ENCODE measurements at regions not wholly inside any gene's neighbourhood (a gene's known extent, or its start where the extent isn't known, plus 50 kb on each side); places are given as distances from the start of the nearest gene placed in this dataset.

DNA sequence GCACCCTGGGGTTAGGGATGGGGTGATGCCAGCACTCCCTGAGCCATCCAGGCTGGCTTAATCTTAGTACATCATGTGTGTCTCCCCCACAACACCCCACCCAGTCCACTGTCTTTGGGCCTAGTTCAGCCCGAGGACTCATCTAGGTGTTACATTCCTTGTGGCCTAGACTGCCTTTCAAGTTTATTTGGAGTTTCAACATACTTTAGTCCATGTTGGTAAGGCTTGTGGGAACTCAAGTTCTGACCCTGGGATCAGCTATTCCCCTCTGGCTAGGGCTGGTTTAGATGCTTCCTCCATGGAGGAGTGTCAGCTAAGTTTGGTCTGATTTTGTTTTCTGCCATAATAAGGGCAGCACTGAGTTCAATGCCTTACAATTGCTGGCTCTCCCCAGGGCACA lies 302.4 kb downstream of the SMARCA2 start:
- DNase-seq = no peak

- no peak for DNase-seq
Measured at GRCh38 chr9:2319421-2319820, 302.2 kb upstream of the VLDLR start.

- no peak for DNase-seq
Measured at GRCh38 chr9:2320114-2320513, 301.5 kb upstream of the VLDLR start.

GRCh38 chr9:2320632-2321031 lies 301.0 kb upstream of the VLDLR start:
- DNase-seq = no peak

DNA sequence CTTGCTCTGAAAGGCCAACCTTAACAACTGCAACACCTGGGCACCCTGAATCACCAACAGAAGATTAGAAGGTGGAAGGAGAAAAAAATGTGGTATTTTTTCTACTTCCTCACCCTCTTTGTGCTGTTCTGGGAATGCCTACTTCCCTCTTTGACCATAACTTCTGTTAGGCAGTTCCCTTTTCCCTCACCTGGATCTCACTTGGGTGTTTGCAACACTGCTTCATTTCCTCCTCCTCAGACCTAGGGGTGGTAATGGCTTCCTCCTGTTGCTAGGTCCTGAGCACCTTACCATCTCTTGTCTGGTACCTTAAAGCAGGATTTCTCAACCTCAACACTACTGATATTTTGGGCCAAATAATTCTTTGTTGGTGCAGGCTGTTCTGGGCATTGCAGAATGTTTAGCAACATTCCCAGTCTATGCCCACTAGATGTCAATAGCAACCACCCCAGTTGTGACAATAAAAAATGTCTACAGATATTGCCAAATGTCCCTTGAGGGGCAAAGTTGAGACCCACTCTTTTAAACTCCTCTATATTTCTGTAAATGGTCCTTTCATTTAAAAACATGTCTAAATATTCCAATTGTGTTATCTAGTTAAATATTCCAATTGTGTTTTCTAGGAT lies 300.0 kb upstream of the VLDLR start:
- no peak for DNase-seq

DNA sequence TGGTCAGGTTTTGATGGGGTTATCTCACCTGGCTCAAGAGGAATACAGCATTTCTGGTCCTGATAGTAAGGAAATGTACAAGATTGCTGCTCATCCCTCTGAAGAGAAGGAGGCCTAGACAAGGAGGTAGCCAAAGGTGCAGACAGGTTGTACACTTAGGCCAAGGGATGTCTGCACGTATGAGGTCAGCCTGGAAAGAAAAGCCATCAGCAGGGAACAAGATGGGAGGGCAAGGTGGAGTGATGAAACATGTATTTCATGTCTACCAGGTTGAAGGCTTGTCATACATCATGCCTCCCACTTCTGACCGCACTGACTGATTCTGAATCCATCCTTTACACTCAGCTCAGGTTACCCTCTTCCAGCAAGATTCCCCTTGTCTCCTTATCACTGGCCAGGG lies 296.8 kb upstream of the VLDLR start:
- no peak for DNase-seq

DNA sequence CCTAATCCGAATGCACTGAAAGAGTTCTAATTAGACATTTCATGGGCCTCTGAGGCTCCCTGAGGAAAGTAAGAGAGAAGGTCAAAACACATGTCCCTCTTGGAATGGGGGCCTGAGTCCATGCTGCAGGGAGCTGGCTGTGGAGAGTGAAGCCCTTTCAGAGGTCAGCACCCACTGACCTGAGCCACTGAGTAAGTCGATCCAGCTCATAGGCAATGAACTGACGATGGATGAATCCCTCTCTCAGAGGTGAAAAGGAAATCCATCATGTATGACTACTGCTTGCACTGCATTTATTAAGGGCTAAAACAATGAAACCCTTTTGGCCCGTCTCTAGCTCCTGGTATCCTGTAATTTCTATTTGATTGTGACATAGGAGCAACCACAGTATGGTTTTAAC lies 288.9 kb upstream of the VLDLR start:
- DNase-seq = no peak

- DNase-seq = no peak
Measured at GRCh38 chr9:2335260-2335659, 286.3 kb upstream of the VLDLR start.

- no peak for DNase-seq
Measured at GRCh38 chr9:2336055-2336454, 285.5 kb upstream of the VLDLR start.

- DNase-seq = no peak
Measured at GRCh38 chr9:2337131-2337530, 284.5 kb upstream of the VLDLR start.

DNA sequence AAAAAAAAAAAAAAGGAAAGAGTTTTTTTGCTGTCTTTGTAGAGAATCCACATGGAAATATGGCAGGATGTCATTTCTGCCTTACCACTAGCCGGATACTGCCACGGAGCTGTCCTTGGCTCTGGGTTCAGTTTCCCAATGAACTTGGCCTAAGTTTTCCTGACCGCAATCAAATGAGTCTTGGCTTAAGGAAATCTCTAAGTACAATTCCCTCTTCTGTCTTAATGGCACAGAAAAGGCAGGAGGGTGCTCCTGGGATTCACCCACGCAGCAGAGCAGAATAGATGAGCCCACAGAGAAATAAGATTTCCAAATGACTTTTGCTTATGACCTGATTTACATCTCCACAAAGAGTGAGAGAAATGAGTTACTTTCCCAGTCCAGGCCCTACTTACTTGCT lies 284.0 kb upstream of the VLDLR start:
- no peak for DNase-seq

- DNase-seq = no peak
Measured at GRCh38 chr9:2338777-2339365, 282.7 kb upstream of the VLDLR start.

DNA sequence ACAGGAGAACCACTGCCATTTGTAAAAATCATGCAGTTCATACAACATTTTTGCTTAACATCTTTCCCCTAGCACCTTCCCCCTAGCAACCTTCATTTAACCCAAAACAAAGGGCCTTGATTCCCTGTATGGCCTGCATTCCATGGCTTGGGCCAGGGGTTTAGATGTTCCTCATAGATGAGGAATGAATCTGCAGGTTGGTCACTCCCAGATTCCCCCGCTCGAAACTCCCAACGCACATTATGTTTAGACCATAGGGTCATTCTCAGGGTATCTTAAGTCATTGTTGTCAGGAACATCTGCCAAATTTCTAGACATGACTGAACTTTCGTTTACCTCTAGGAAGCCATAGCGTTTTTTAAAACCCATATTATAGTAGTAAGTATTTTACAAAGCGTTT lies 282.2 kb upstream of the VLDLR start:
- DNase-seq = no peak

DNA sequence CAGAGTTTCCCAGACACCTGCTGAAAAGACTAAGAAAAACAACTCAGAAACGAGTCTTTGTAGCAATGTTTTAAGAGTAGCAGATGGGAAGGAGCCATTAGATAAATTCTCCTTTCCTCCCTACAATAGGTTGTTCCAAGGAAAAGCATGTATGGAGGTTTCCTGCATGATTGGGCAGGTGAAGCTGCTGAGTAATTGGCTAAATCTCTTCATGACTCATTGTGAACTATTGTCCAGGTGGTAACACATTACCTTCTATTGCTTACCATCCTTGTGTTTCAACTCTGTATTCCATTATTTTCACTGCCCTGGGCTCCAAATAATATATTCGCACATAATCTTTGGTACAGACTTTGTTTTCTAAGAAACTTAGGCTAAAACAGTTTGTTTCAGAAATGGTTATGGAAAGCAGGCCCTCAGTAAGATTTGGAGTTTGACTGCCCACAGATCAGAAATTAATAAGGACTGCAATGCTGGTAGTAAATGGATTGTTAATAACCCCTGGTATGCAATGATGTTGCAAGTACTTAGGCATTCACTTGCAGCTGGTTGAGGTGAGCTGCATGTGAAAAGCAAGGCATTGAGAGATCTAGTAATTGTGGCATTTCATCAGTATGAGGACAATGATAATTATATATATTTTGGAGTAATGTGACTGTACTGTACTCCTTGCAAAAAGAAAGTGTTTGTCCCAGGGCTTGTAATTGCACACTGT lies 281.4 kb upstream of the VLDLR start:
- no peak for DNase-seq

DNA sequence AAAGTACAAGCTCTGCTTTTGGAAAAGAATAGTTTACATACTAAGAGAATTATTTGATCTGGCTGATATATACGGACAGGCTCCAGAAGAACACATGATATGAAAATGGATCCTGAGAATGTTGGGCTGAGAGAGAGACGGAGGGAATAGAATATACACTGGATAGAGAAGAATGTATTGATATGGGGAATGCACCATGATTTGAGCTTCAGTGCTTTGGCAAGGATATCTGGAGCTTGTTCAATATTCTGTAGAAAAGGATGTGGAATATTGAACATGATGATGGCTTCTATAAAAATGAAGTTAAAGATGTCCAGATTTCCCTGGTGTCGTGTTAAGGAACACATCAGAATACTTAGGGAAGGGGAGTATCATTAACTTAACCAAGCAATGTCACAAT lies 280.5 kb upstream of the VLDLR start:
- DNase-seq = no peak

GRCh38 chr9:2341956-2342355 lies 279.6 kb upstream of the VLDLR start:
- DNase-seq = no peak

DNA sequence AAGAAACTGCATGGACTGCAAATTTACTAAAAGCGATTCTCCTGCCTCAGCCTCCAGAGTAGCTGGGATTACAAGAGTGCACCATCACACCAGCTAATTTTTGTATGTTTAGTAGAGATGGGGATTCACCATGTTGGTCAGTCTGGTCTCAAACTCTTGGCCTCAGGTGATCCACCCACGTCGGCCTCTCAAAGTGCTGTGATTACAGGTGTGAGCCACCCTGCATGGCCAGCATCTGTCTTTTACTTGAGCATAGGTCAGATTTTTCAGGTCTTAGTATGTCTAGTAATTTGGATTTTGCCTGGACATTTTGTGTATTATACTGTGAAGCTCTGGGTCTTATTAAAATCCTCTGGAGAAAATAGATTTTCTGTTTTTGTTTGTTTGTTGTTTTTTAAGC lies 277.8 kb upstream of the VLDLR start:
- no peak for DNase-seq

DNA sequence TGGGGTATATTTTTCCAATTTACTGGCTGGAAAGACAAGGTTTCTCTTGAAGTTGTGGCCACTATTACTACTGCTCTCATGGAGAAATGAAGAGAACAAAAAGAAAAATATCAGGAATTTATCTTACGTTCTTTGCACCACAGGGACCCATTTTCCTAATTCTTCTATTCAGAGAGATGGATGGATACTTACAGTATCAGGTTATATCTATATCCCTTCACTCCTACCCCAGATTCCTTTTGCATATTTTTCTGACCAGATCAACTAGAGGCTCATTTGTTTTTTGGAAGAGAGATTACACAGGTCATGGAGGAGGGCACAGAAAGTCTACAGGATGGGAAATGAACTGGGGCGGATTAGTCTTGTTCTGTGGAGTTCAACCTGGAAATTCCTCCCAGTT lies 277.2 kb upstream of the VLDLR start:
- DNase-seq = no peak

- DNase-seq = no peak
Measured at GRCh38 chr9:2345013-2345412, 276.6 kb upstream of the VLDLR start.

GRCh38 chr9:2346277-2346913 lies 275.2 kb upstream of the VLDLR start:
- DNase-seq = no peak

DNA sequence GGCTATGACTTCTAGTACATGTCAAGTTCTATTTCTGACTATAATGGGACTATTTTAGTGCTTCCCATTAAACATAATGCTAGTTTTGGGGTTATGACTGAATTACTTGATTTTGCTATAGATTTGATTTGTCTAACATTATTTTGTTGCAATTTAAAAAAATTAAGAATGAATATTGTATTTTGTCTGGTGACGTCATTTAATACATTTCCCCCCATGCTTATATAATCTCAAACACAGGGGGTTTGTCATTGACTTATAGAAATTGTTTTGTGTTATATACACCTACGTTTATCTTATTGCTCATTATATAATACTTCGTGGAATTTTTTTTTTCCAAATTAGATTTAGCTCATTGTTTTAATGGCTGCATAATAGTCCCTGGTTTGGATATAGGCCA lies 270.3 kb upstream of the VLDLR start:
- DNase-seq = no peak

GRCh38 chr9:2354216-2354615 lies 267.4 kb upstream of the VLDLR start:
- DNase-seq = no peak

GRCh38 chr9:2354856-2355696 lies 266.5 kb upstream of the VLDLR start:
- no peak for DNase-seq
